Mesothelial cell of epicardium (in vitro differentiated cells): ENCODE measurements at regions not wholly inside any gene's neighbourhood (a gene's known extent, or its start where the extent isn't known, plus 50 kb on each side); places are given as distances from the start of the nearest gene placed in this dataset.
"Not testable (repeated sequence)": the region's sequence is repeated elsewhere in the genome, so short reads cannot be mapped to it uniquely, and the experiment has no call there.

Source experiments
- DNase-seq, 2 experiments: peaks; one replicate each; pipeline ENCODE4 v3.0.0; 2021; ENCODE audit warnings: low spot score in 2 of 2; ENCODE audit not compliant: unreplicated experiment in 2 of 2
- H3K27ac Mint-ChIP-seq: 2 replicates; pipeline ENCODE4 v1.8.0; 2021; ENCODE audit warnings: mixed read lengths
- H3K27me3 Mint-ChIP-seq: 2 replicates; pipeline ENCODE4 v1.8.0; 2021; ENCODE audit warnings: low read depth, mixed read lengths
- H3K36me3 Mint-ChIP-seq: 2 replicates; pipeline ENCODE4 v1.8.0; 2021; ENCODE audit warnings: mixed read lengths
- H3K4me1 Mint-ChIP-seq: 2 replicates; pipeline ENCODE4 v1.8.0; 2021; ENCODE audit warnings: mixed read lengths
- H3K4me3 Mint-ChIP-seq: 2 replicates; pipeline ENCODE4 v1.8.0; 2021; ENCODE audit warnings: mild to moderate bottlenecking, moderate library complexity, mixed read lengths
- H3K9me3 Mint-ChIP-seq: 2 replicates; pipeline ENCODE4 v1.8.0; 2021; ENCODE audit warnings: mixed read lengths
- CTCF ChIP-seq: fragments of 200-600 bp; sonication (generic); IDR thresholded peaks from one replicate; pipeline ENCODE4 v1.5.0; 2021; ENCODE audit warnings: antibody characterized with exemption; ENCODE audit not compliant: unreplicated experiment

DNA sequence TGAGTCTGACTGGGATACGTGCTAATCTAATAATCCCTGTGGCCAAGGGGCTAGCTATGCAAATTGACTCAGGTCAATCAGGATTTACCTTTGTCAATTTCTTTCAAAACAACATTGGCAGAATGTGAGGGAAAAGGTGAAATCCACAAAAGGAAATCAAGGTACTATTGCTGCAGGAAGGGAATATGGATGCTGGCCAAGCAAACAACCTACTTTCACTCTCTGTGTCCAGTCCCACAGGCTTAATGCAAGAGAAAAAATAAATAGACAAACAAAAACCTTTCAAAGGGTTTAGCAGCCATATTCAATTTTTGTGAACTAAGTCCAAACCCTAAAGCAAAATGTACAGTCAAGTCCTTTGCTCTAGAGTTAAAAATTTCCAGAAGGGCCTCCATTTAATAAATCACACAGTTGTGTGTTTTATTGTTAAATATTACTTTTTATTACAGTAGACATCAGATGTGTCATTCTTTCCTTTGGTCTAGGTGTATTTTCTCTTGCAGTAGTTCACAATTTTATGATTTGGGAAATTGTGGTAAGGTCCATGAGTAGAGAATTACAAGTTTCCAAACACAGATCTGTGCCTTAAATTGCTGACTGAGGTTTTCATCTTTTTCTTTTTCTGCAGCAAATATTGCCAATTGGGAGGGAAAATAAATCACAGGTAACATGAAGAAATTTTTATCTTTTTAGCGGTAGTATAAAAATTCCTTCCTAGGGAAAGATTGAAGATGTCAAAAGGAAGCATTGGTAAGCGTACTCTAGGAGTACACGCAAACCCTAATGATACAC lies 309.1 kb downstream of the DMAC1 start:
- no peak for TF ChIP-seq CTCF
- no peaks in the 10 kb centered on the region for H3K36me3 Mint-ChIP-seq
- H3K9me3 Mint-ChIP-seq, result peaks cover 10% of the 10 kb centered on the region
- H3K27ac Mint-ChIP-seq, result no peak overlapping the region
- H3K4me1 Mint-ChIP-seq, result peaks cover 26% of the 10 kb centered on the region
- no peak overlapping the region for H3K4me3 Mint-ChIP-seq
- DNase-seq, result no peak
- H3K27me3 Mint-ChIP-seq, result no peaks in the 10 kb centered on the region

GRCh38 chr9:7489036-7489435 lies 310.5 kb downstream of the DMAC1 start:
- peak overlapping the region; percentile 40 for H3K27ac Mint-ChIP-seq
- no peak overlapping the region for H3K4me3 Mint-ChIP-seq
- no peak for TF ChIP-seq CTCF
- DNase-seq, result no peak
- peaks cover 9% of the 10 kb centered on the region for H3K9me3 Mint-ChIP-seq
- H3K36me3 Mint-ChIP-seq, result no peaks in the 10 kb centered on the region
- H3K27me3 Mint-ChIP-seq, result no peaks in the 10 kb centered on the region
- peaks cover 23% of the 10 kb centered on the region for H3K4me1 Mint-ChIP-seq

DNA sequence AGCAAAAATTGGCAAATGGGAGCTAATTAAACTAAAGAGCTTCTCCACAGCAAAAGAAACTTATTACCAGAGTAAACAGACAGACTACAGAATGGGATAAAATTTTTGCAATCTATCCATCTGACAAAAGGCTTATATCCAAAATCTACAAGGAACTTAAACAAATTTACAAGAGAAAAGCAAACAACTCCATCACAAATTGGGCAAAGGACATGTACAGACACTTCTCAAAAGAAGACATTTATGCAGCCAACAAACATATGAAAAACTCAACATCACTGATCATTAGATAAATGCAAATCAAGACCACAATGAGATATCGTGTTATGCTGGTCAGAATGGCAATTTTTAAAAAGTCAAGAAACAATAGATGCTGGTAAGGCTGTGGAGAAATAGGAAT lies 315.6 kb downstream of the DMAC1 start:
- not testable (repeated sequence) for H3K27ac Mint-ChIP-seq, H3K36me3 Mint-ChIP-seq, H3K9me3 Mint-ChIP-seq, DNase-seq, H3K4me1 Mint-ChIP-seq, H3K4me3 Mint-ChIP-seq, H3K27me3 Mint-ChIP-seq

- no peaks in the 10 kb centered on the region for H3K27me3 Mint-ChIP-seq
- TF ChIP-seq CTCF, result no peak
- no peaks in the 10 kb centered on the region for H3K4me1 Mint-ChIP-seq
- no peaks in the 10 kb centered on the region for H3K36me3 Mint-ChIP-seq
- H3K4me3 Mint-ChIP-seq, result no peak overlapping the region
- H3K9me3 Mint-ChIP-seq, result peaks cover 10% of the 10 kb centered on the region
- no peak for DNase-seq
- no peak overlapping the region for H3K27ac Mint-ChIP-seq
Observed at GRCh38 chr9:7481570-7481969, 318.0 kb downstream of the DMAC1 start.

- DNase-seq, result no peak
- no peaks in the 10 kb centered on the region for H3K27me3 Mint-ChIP-seq
- no peaks in the 10 kb centered on the region for H3K36me3 Mint-ChIP-seq
- H3K4me3 Mint-ChIP-seq, result no peak overlapping the region
- no peak overlapping the region for H3K27ac Mint-ChIP-seq
- TF ChIP-seq CTCF, result no peak
- H3K4me1 Mint-ChIP-seq, result no peaks in the 10 kb centered on the region
- H3K9me3 Mint-ChIP-seq, result peaks cover 10% of the 10 kb centered on the region
Observed at GRCh38 chr9:7479300-7479699, 320.3 kb downstream of the DMAC1 start.

DNA sequence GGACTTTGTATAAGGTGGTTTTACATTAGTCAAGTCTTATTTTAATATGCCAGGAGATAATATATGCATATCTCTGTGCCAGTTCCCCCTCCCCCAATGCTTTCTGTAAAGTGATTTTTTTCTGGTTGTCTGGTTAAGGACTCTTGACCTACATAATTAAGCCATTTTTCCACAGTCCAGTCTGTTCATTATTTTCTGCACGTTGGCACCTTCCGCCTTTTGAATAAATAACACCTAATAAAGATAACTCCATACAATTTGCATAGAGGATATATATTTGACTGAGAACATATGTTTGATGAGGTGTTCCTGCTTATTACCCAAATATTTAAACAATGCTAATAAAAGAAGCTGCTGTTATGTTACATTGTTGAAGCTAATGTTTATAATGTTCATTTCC lies 320.9 kb downstream of the DMAC1 start:
- no peaks in the 10 kb centered on the region for H3K4me1 Mint-ChIP-seq
- H3K36me3 Mint-ChIP-seq, result no peaks in the 10 kb centered on the region
- no peak for TF ChIP-seq CTCF
- no peak overlapping the region for H3K4me3 Mint-ChIP-seq
- DNase-seq, result no peak
- peaks cover 10% of the 10 kb centered on the region for H3K9me3 Mint-ChIP-seq
- no peak overlapping the region for H3K27ac Mint-ChIP-seq
- H3K27me3 Mint-ChIP-seq, result no peaks in the 10 kb centered on the region
